Smooth muscle cell (in vitro differentiated cells): ENCODE measurements at regions not wholly inside any gene's neighbourhood (a gene's known extent, or its start where the extent isn't known, plus 50 kb on each side); places are given as distances from the start of the nearest gene placed in this dataset.
"Not testable (repeated sequence)": the region's sequence is repeated elsewhere in the genome, so short reads cannot be mapped to it uniquely, and the experiment has no call there.

Experiments
- DNase-seq: peaks from one replicate; lab custom pipeline; 2025; ENCODE audit not compliant: unreplicated experiment; lab: John Stamatoyannopoulos, UW
- H2AFZ ChIP-seq: fragments of 200-600 bp; sonication (generic); 2 replicates; pipeline ENCODE4 v1.6.0; 2016; ENCODE audit warnings: antibody characterized with exemption, low read depth, mild to moderate bottlenecking
- H3F3A ChIP-seq: fragments of 200-600 bp; sonication (generic); 2 replicates; pipeline ENCODE4 v1.6.0; 2017; ENCODE audit warnings: antibody characterized with exemption, low read depth
- H3K27ac ChIP-seq: fragments of 200-600 bp; sonication (generic); 2 replicates; pipeline ENCODE4 v1.5.1; 2016; ENCODE audit warnings: low read depth, mild to moderate bottlenecking
- H3K27me3 ChIP-seq: fragments of 200-600 bp; sonication (generic); 2 replicates; pipeline ENCODE4 v1.6.1; 2016; ENCODE audit warnings: low read depth, mild to moderate bottlenecking
- H3K36me3 ChIP-seq: fragments of 200-600 bp; sonication (generic); 2 replicates; pipeline ENCODE4 v1.5.1; 2016; ENCODE audit warnings: low read depth
- H3K4me1 ChIP-seq: fragments of 200-600 bp; sonication (generic); 2 replicates; pipeline ENCODE4 v1.5.1; 2016; ENCODE audit warnings: low read depth
- H3K4me2 ChIP-seq: fragments of 200-600 bp; sonication (generic); 2 replicates; pipeline ENCODE4 v1.6.0; 2016; ENCODE audit warnings: mild to moderate bottlenecking
- H3K4me3 ChIP-seq: fragments of 200-600 bp; sonication (generic); 2 replicates; pipeline ENCODE4 v1.5.1; 2016; ENCODE audit warnings: mild to moderate bottlenecking
- H3K79me2 ChIP-seq: fragments of 200-600 bp; sonication (generic); 2 replicates; pipeline ENCODE4 v1.6.0; 2016; ENCODE audit warnings: low read depth, mild to moderate bottlenecking
- H3K9ac ChIP-seq: fragments of 200-600 bp; sonication (generic); 2 replicates; pipeline ENCODE4 v1.6.0; 2016; ENCODE audit warnings: low read depth
- H3K9me3 ChIP-seq: fragments of 200-600 bp; sonication (generic); replicated peaks from 2 replicates; pipeline ENCODE4 v1.5.1; 2016; ENCODE audit warnings: low read depth
- H4K20me1 ChIP-seq: fragments of 200-600 bp; sonication (generic); 2 replicates; pipeline ENCODE4 v1.6.0; 2016; ENCODE audit warnings: low read depth
- WGBS: methylation state at CpG from one replicate; pipeline ENCODE4 v1.1.7; 2016; ENCODE audit warnings: low lambda C conversion rate; 5-methylcytosine and 5-hydroxymethylcytosine counted together
- TF ChIP-seq, protein P1 (sequence below): fragments of 200-600 bp; sonication (generic); IDR thresholded peaks from 2 replicates; pipeline ENCODE4 v1.5.1; 2017; ENCODE audit warnings: borderline replicate concordance, mild to moderate bottlenecking, antibody characterized with exemption; ENCODE audit not compliant: insufficient read depth, poor library complexity, severe bottlenecking

DNA sequence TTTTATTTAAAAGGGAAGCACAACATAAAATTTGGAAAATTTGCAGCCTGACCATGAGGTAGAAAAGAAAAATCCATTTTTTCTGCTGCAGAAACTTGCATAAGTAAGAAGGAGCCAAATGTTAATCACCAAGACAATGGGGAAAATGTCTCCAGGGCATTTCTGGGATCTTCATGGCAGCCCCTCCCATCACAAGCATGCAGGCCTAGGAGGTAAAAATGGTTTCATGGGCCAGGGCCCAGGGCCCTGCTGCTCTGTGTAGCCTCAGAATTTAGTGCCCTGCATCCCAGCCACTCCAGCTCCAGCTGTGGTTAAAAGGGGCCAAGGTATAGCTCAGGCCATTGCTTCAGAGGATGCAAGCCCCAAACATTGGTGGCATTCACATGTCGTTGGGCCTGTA is 735.6 kb downstream of the GALC start:
- DNase-seq, result no peak
- no peak overlapping the region for H2AFZ ChIP-seq
- no peak overlapping the region for H3K27ac ChIP-seq
- H3K36me3 ChIP-seq, result no peaks in the 10 kb centered on the region
- H3F3A ChIP-seq, result no peaks in the 10 kb centered on the region
- H4K20me1 ChIP-seq, result no peaks in the 10 kb centered on the region
- peaks cover 5% of the 10 kb centered on the region for H3K4me1 ChIP-seq
- H3K4me2 ChIP-seq, result no peak overlapping the region
- H3K27me3 ChIP-seq, result no peaks in the 10 kb centered on the region
- no peaks in the 10 kb centered on the region for H3K9me3 ChIP-seq
- WGBS, result 84% methylated on average over 1 of the region's 1 CpG
- H3K4me3 ChIP-seq, result no peak overlapping the region
- no peaks in the 10 kb centered on the region for H3K79me2 ChIP-seq
- TF ChIP-seq, protein P1, sequence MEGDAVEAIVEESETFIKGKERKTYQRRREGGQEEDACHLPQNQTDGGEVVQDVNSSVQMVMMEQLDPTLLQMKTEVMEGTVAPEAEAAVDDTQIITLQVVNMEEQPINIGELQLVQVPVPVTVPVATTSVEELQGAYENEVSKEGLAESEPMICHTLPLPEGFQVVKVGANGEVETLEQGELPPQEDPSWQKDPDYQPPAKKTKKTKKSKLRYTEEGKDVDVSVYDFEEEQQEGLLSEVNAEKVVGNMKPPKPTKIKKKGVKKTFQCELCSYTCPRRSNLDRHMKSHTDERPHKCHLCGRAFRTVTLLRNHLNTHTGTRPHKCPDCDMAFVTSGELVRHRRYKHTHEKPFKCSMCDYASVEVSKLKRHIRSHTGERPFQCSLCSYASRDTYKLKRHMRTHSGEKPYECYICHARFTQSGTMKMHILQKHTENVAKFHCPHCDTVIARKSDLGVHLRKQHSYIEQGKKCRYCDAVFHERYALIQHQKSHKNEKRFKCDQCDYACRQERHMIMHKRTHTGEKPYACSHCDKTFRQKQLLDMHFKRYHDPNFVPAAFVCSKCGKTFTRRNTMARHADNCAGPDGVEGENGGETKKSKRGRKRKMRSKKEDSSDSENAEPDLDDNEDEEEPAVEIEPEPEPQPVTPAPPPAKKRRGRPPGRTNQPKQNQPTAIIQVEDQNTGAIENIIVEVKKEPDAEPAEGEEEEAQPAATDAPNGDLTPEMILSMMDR, result no peak
- H3K9ac ChIP-seq, result no peak overlapping the region

DNA sequence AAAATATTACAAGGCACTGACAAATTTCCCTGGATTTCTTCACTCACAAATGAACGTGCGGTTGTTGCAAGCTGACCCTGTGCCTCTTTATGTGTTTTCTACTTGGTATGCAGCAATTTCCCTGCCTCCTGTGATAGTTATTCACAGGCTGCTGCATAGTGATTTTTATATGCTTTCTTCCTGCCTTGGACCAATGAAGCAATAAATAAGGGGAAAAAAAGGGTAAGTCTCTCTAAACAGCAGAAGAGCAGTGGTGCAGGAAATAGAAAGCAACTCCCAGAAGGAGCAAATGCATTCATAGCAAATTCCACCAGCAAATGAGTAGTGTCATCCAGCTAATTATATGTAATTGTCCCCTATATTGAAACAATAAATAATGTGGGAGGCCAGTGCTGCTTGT is 737.9 kb downstream of the GALC start:
- H3K9ac ChIP-seq, result no peak overlapping the region
- no peak overlapping the region for H3K4me3 ChIP-seq
- no peak overlapping the region for H3K4me2 ChIP-seq
- no peak overlapping the region for H2AFZ ChIP-seq
- 94% methylated on average over 2 of the region's 2 CpGs for WGBS
- no peaks in the 10 kb centered on the region for H3K79me2 ChIP-seq
- H3K27ac ChIP-seq, result no peak overlapping the region
- no peaks in the 10 kb centered on the region for H3F3A ChIP-seq
- no peaks in the 10 kb centered on the region for H3K9me3 ChIP-seq
- TF ChIP-seq, protein P1, result no peak
- H4K20me1 ChIP-seq, result no peaks in the 10 kb centered on the region
- DNase-seq, result no peak
- H3K27me3 ChIP-seq, result no peaks in the 10 kb centered on the region
- peaks cover 5% of the 10 kb centered on the region for H3K4me1 ChIP-seq
- no peaks in the 10 kb centered on the region for H3K36me3 ChIP-seq

GRCh38 chr14:87254331-87254874 is 738.6 kb downstream of the GALC start:
- Histone ChIP-seq H3K27ac (no peak overlapping the region), H3K9ac (no peak overlapping the region), H3K79me2 (no peaks in the 10 kb centered on the region), H4K20me1 (no peaks in the 10 kb centered on the region), H3F3A (no peaks in the 10 kb centered on the region), H2AFZ (no peak overlapping the region), H3K4me3 (no peak overlapping the region), H3K4me1 (peaks cover 3% of the 10 kb centered on the region), H3K4me2 (no peak overlapping the region), H3K36me3 (no peaks in the 10 kb centered on the region), H3K9me3 (no peaks in the 10 kb centered on the region), H3K27me3 (no peaks in the 10 kb centered on the region)
- TF ChIP-seq, protein P1, result no peak
- 61% methylated on average over 4 of the region's 4 CpGs for WGBS
- no peak for DNase-seq

DNA sequence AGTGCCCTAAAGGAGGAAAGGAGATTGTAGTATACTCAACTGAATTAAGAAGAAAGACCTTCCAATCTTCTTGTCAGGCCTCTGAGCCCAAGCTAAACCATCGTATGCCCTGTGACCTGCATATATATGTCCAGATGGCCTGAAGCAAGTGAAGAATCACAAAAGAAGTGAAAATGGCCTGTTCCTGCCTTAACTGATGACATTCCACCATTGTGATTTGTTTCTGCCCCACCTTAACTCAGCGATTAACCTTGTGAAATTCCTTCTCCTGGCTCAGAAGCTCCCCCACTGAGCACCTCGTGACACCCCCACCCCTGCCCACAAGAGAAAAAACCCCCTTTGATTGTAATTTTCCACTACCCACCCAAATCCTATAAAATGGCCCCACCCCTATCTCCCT is 739.2 kb downstream of the GALC start:
- WGBS, result 66% methylated on average over 3 of the region's 3 CpGs
- not testable (repeated sequence) for H3K4me2 ChIP-seq, DNase-seq, H2AFZ ChIP-seq, H3K4me3 ChIP-seq, H3F3A ChIP-seq, H3K4me1 ChIP-seq, H3K27ac ChIP-seq, H3K27me3 ChIP-seq, H3K9me3 ChIP-seq, H4K20me1 ChIP-seq, H3K79me2 ChIP-seq, H3K9ac ChIP-seq, H3K36me3 ChIP-seq
